ENCODE measurements at regions not wholly inside any gene's neighbourhood (a gene's known extent, or its start where the extent isn't known, plus 50 kb on each side); places are given as distances from the start of the nearest gene placed in this dataset.

GRCh38 chr17:52965856-52966255 is 807.3 kb upstream of the CA10 start:
- TF ChIP-seq, protein P1, sequence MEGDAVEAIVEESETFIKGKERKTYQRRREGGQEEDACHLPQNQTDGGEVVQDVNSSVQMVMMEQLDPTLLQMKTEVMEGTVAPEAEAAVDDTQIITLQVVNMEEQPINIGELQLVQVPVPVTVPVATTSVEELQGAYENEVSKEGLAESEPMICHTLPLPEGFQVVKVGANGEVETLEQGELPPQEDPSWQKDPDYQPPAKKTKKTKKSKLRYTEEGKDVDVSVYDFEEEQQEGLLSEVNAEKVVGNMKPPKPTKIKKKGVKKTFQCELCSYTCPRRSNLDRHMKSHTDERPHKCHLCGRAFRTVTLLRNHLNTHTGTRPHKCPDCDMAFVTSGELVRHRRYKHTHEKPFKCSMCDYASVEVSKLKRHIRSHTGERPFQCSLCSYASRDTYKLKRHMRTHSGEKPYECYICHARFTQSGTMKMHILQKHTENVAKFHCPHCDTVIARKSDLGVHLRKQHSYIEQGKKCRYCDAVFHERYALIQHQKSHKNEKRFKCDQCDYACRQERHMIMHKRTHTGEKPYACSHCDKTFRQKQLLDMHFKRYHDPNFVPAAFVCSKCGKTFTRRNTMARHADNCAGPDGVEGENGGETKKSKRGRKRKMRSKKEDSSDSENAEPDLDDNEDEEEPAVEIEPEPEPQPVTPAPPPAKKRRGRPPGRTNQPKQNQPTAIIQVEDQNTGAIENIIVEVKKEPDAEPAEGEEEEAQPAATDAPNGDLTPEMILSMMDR (IDR thresholded peaks at IDR 0.05) = no peak
- no peak for TF ChIP-seq POLR2A (IDR thresholded peaks at IDR 0.05)
